SK-N-SH (cell line): ENCODE measurements at regions not wholly inside any gene's neighbourhood (a gene's known extent, or its start where the extent isn't known, plus 50 kb on each side); places are given as distances from the start of the nearest gene placed in this dataset.

ENCODE experiments used
- CTCF ChIA-PET: fragments of 300-600, 350-600 bp; formaldehyde crosslinking; extraction: SDS; loops from one replicate; lab custom pipeline; 2021; lab: Yijun Ruan, JAX
- POLR2A ChIA-PET: fragments of 350-600 bp; sonication (Branson Sonifier 250); formaldehyde crosslinking; extraction: SDS; loops from one replicate; lab custom pipeline; 2020; ENCODE audit warnings: antibody characterized with exemption, inconsistent platforms; lab: Yijun Ruan, JAX
- DNase-seq: peaks from one replicate; pipeline ENCODE4 v3.0.0; 2012
- H2AFZ ChIP-seq: fragments of 200-600 bp; sonication (generic); 2 replicates; pipeline ENCODE4 v1.8.1; 2016; ENCODE audit warnings: antibody characterized with exemption, mild to moderate bottlenecking, low read depth
- H3F3A ChIP-seq: fragments of 200-600 bp; sonication (generic); replicated peaks from 2 replicates; pipeline ENCODE3; 2016; ENCODE audit warnings: antibody characterized with exemption, mild to moderate bottlenecking; ENCODE audit not compliant: insufficient read depth
- H3K27ac ChIP-seq, 2 experiments: fragments of 200-500 bp in 1 of 2; fragments of 200-600 bp in 1 of 2; sonication (Bioruptor generic) in 1 of 2; sonication (generic), shearing (Covaris generic) in 1 of 2; 2 replicates each; pipeline versions ENCODE4 v1.5.1 to v1.6.1; 2014 to 2016; ENCODE audit warnings: low read depth in 2 of 2, inconsistent platforms in 1 of 2, low read length in 1 of 2, mild to moderate bottlenecking in 1 of 2, mixed read lengths in 1 of 2
- H3K27me3 ChIP-seq: fragments of 200-600 bp; sonication (generic), shearing (Covaris generic); 2 replicates; pipeline ENCODE4 v1.6.1; 2016; ENCODE audit warnings: mixed run types; ENCODE audit not compliant: insufficient read depth
- H3K36me3 ChIP-seq, 2 experiments: fragments of 200-500 bp in 1 of 2; fragments of 200-600 bp in 1 of 2; sonication (Bioruptor generic) in 1 of 2; sonication (generic) in 1 of 2; replicated peaks in 1 of 2; 2 replicates each; pipeline versions ENCODE3 to v1.5.1; 2014 to 2016; ENCODE audit warnings: low read length in 1 of 2, mild to moderate bottlenecking in 1 of 2; ENCODE audit not compliant: insufficient read depth in 2 of 2, control insufficient read depth in 1 of 2
- H3K4me1 ChIP-seq, 2 experiments: fragments of 200-500 bp in 1 of 2; fragments of 200-600 bp in 1 of 2; sonication (Bioruptor generic) in 1 of 2; sonication (generic), shearing (Covaris generic) in 1 of 2; 2 replicates each; pipeline versions ENCODE4 v1.5.1 to v1.6.1; 2014 to 2016; ENCODE audit warnings: low read depth in 1 of 2, low read length in 1 of 2, mixed run types in 1 of 2; ENCODE audit not compliant: insufficient read depth in 2 of 2, control insufficient read depth in 1 of 2
- H3K4me2 ChIP-seq: fragments of 200-600 bp; sonication (generic), shearing (Covaris generic); 2 replicates; pipeline ENCODE4 v1.6.1; 2017; ENCODE audit warnings: mixed run types
- H3K4me3 ChIP-seq, 2 experiments: fragments of 200-500 bp in 1 of 2; fragments of 200-600 bp in 1 of 2; sonication (Bioruptor generic) in 1 of 2; sonication (generic), shearing (Covaris generic) in 1 of 2; 2 replicates each; pipeline versions ENCODE4 v1.5.1 to v1.8.1; 2014 to 2016; ENCODE audit warnings: low read depth in 2 of 2, inconsistent platforms in 1 of 2, low read length in 1 of 2, mild to moderate bottlenecking in 1 of 2, mixed read lengths in 1 of 2, moderate library complexity in 1 of 2
- H3K79me2 ChIP-seq: fragments of 200-600 bp; sonication (generic); 2 replicates; pipeline ENCODE4 v1.8.1; 2017; ENCODE audit warnings: mild to moderate bottlenecking; ENCODE audit not compliant: insufficient read depth
- H3K9ac ChIP-seq: fragments of 200-600 bp; sonication (generic); 2 replicates; pipeline ENCODE4 v1.6.1; 2017; ENCODE audit warnings: mixed run types
- H3K9me2 ChIP-seq: fragments of 200-600 bp; sonication (generic); 2 replicates; pipeline ENCODE4 v1.6.1; 2017; ENCODE audit warnings: mixed run types
- H3K9me3 ChIP-seq: fragments of 200-600 bp; sonication (generic); 2 replicates; pipeline ENCODE4 v1.6.1; 2017; ENCODE audit warnings: mixed run types, mild to moderate bottlenecking, moderate library complexity
- H4K20me1 ChIP-seq: fragments of 200-600 bp; sonication (generic); 2 replicates; pipeline ENCODE4 v1.6.1; 2017; ENCODE audit warnings: mild to moderate bottlenecking, mixed run types; ENCODE audit not compliant: insufficient read depth
- CHD2 ChIP-seq: fragments of 150-350 bp; IDR thresholded peaks from 2 replicates; pipeline ENCODE4 v1.6.1; 2018; ENCODE audit warnings: low read length; ENCODE audit not compliant: partially characterized antibody
- ELF1 ChIP-seq: IDR thresholded peaks from 2 replicates; pipeline ENCODE4 v1.4.0; 2012
- EP300 ChIP-seq, 2 experiments: IDR thresholded peaks; 2 replicates each; pipeline versions ENCODE4 v1.4.0 to v1.6.1; 2012; ENCODE audit warnings: borderline replicate concordance in 1 of 2, low read depth in 1 of 2, low read length in 1 of 2
- FOSL2 ChIP-seq: IDR thresholded peaks from 2 replicates; pipeline ENCODE4 v1.4.0; 2012; ENCODE audit warnings: low read depth, mild to moderate bottlenecking, moderate library complexity, borderline replicate concordance
- FOXJ3 ChIP-seq: sonication (generic); formaldehyde crosslinking; IDR thresholded peaks from 2 replicates; pipeline ENCODE4 v1.5.1; 2020; ENCODE audit warnings: mild to moderate bottlenecking, missing genetic modification reagents
- FOXM1 ChIP-seq: IDR thresholded peaks from 2 replicates; pipeline ENCODE4 v1.4.0; 2012; ENCODE audit warnings: low read depth, mild to moderate bottlenecking
- GABPA ChIP-seq: IDR thresholded peaks from 2 replicates; pipeline ENCODE4 v1.4.0; 2012; ENCODE audit warnings: low read depth, mild to moderate bottlenecking
- GATA2 ChIP-seq: sonication (generic); formaldehyde crosslinking; IDR thresholded peaks from 2 replicates; pipeline ENCODE4 v1.5.0; 2020; ENCODE audit warnings: mild to moderate bottlenecking, missing genetic modification reagents
- MXI1 ChIP-seq: IDR thresholded peaks from 2 replicates; pipeline ENCODE4 v1.6.1; 2012; ENCODE audit warnings: mild to moderate bottlenecking, low read depth, low read length, improper control_type of control experiment
- NFIC ChIP-seq: IDR thresholded peaks from 2 replicates; pipeline ENCODE4 v1.4.0; 2012; ENCODE audit warnings: borderline replicate concordance
- NRF1 ChIP-seq: IDR thresholded peaks from 2 replicates; pipeline ENCODE4 v1.6.1; 2012; ENCODE audit warnings: low read depth, mild to moderate bottlenecking, low read length
- POLR2AphosphoS5 ChIP-seq: IDR thresholded peaks from 2 replicates; pipeline ENCODE4 v1.6.1; 2012; ENCODE audit warnings: low read depth, low read length
- RFX5 ChIP-seq: IDR thresholded peaks from 2 replicates; pipeline ENCODE4 v1.6.1; 2012; ENCODE audit warnings: mild to moderate bottlenecking, improper control_type of control experiment, low read length
- TAF1 ChIP-seq: IDR thresholded peaks from 2 replicates; pipeline ENCODE4 v1.6.1; 2012; ENCODE audit warnings: low read depth, mild to moderate bottlenecking, low read length, moderate library complexity, borderline replicate concordance
- TCF12 ChIP-seq: IDR thresholded peaks from 2 replicates; pipeline ENCODE4 v1.4.0; 2012
- TEAD4 ChIP-seq: IDR thresholded peaks from 2 replicates; pipeline ENCODE4 v1.4.0; 2012; ENCODE audit warnings: mild to moderate bottlenecking, borderline replicate concordance; ENCODE audit not compliant: insufficient read depth
- USF2 ChIP-seq: fragments of 150-350 bp; IDR thresholded peaks from 2 replicates; pipeline ENCODE4 v1.6.1; 2017; ENCODE audit warnings: antibody characterized with exemption, low read length, low read depth, borderline replicate concordance
- WGBS: methylation state at CpG from one replicate; pipeline ENCODE4 v1.1.6; 2017; ENCODE audit warnings: low lambda C conversion rate; 5-methylcytosine and 5-hydroxymethylcytosine counted together
- TF ChIP-seq, protein P1 (sequence below): IDR thresholded peaks from 2 replicates; pipeline ENCODE4; 2012
- TF ChIP-seq, protein P2 (sequence below): IDR thresholded peaks from 2 replicates; pipeline ENCODE4 v1.6.1; 2012; ENCODE audit warnings: mild to moderate bottlenecking, low read depth, low read length, moderate library complexity
- TF ChIP-seq, protein P3 (sequence below): IDR thresholded peaks from 2 replicates; pipeline ENCODE4 v1.4.0; 2012; ENCODE audit warnings: low read depth, borderline replicate concordance

DNA sequence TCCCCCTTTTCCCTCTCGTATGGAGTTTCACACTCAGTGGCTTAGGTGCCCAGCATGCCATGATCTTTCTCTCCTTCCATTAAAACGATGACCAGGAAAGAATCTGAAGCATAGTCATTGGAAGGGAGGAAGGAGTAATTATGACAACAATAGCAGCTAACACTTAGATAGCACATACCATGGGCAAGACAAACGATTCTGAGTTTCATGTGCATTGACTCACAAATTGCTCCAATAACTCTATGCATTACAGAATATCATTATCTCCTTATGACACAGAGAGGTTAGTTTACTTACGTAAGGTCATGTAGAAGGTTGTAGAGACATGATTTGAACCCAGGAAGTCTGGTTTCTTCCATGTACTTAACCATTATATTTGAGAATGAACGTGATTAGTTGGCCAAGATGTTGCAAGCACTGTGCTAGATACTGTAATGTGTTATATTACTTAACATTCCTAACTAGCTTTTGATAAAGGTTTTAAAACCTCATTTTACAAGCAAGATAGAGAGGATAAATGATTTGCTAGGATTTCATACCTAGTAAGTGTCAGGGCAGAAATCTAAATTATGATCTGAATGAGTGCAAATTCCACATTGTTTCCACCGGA lies 162.4 kb downstream of the CAND1 start:
- Histone ChIP-seq H3K4me1 (peaks cover under 1 to 15% of the 10 kb centered on the region in 2 experiments; a peak in 3 of 4 replicates), H3F3A (peaks cover 13% of the 10 kb centered on the region), H4K20me1 (no peaks in the 10 kb centered on the region), H3K4me2 (no peak overlapping the region), H3K27ac (no peak overlapping the region), H3K9me3 (no peaks in the 10 kb centered on the region), H3K79me2 (no peaks in the 10 kb centered on the region), H3K4me3 (no peak overlapping the region), H3K36me3 (no peaks in the 10 kb centered on the region), H3K27me3 (no peaks in the 10 kb centered on the region), H3K9me2 (no peaks in the 10 kb centered on the region), H2AFZ (no peak overlapping the region), H3K9ac (no peak overlapping the region)
- TF ChIP-seq RFX5, result no peak
- TF ChIP-seq TEAD4, result no peak
- TF ChIP-seq MXI1, result no peak
- TF ChIP-seq ELF1, result no peak
- no peak for TF ChIP-seq CHD2
- TF ChIP-seq POLR2AphosphoS5, result no peak
- TF ChIP-seq, protein P1, sequence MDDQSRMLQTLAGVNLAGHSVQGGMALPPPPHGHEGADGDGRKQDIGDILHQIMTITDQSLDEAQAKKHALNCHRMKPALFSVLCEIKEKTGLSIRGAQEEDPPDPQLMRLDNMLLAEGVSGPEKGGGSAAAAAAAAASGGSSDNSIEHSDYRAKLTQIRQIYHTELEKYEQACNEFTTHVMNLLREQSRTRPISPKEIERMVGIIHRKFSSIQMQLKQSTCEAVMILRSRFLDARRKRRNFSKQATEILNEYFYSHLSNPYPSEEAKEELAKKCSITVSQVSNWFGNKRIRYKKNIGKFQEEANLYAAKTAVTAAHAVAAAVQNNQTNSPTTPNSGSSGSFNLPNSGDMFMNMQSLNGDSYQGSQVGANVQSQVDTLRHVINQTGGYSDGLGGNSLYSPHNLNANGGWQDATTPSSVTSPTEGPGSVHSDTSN, result no peak
- no peak for TF ChIP-seq NRF1
- TF ChIP-seq GABPA, result no peak
- TF ChIP-seq TCF12, result no peak
- TF ChIP-seq GATA2, result no peak
- TF ChIP-seq, protein P2, sequence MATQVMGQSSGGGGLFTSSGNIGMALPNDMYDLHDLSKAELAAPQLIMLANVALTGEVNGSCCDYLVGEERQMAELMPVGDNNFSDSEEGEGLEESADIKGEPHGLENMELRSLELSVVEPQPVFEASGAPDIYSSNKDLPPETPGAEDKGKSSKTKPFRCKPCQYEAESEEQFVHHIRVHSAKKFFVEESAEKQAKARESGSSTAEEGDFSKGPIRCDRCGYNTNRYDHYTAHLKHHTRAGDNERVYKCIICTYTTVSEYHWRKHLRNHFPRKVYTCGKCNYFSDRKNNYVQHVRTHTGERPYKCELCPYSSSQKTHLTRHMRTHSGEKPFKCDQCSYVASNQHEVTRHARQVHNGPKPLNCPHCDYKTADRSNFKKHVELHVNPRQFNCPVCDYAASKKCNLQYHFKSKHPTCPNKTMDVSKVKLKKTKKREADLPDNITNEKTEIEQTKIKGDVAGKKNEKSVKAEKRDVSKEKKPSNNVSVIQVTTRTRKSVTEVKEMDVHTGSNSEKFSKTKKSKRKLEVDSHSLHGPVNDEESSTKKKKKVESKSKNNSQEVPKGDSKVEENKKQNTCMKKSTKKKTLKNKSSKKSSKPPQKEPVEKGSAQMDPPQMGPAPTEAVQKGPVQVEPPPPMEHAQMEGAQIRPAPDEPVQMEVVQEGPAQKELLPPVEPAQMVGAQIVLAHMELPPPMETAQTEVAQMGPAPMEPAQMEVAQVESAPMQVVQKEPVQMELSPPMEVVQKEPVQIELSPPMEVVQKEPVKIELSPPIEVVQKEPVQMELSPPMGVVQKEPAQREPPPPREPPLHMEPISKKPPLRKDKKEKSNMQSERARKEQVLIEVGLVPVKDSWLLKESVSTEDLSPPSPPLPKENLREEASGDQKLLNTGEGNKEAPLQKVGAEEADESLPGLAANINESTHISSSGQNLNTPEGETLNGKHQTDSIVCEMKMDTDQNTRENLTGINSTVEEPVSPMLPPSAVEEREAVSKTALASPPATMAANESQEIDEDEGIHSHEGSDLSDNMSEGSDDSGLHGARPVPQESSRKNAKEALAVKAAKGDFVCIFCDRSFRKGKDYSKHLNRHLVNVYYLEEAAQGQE, result no peak
- TF ChIP-seq, protein P3, sequence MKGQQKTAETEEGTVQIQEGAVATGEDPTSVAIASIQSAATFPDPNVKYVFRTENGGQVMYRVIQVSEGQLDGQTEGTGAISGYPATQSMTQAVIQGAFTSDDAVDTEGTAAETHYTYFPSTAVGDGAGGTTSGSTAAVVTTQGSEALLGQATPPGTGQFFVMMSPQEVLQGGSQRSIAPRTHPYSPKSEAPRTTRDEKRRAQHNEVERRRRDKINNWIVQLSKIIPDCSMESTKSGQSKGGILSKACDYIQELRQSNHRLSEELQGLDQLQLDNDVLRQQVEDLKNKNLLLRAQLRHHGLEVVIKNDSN, result no peak
- TF ChIP-seq NFIC, result no peak
- TF ChIP-seq TAF1, result no peak
- TF ChIP-seq USF2, result no peak
- TF ChIP-seq FOXM1, result no peak
- no peak for TF ChIP-seq EP300 (IDR thresholded peaks at IDR 0.05; ENCODE audit: borderline replicate concordance in 1 of 2, low read depth in 1 of 2, low read length in 1 of 2)
- no peak for TF ChIP-seq FOSL2
- TF ChIP-seq FOXJ3, result no peak
- no peak for DNase-seq
- WGBS, result 62% methylated on average over 6 of the region's 6 CpGs
- CTCF ChIA-PET, result interaction anchor here (1.3 to 1.9 kb wide), 4 partner anchors 10 to 512 kb away, joined by 3 to 14 read pairs (median 5); no protein-coding TSS in a partner anchor
- POLR2A ChIA-PET, result no interaction called here
